ENCODE measurements at regions not wholly inside any gene's neighbourhood (a gene's known extent, or its start where the extent isn't known, plus 50 kb on each side); places are given as distances from the start of the nearest gene placed in this dataset.

DNA sequence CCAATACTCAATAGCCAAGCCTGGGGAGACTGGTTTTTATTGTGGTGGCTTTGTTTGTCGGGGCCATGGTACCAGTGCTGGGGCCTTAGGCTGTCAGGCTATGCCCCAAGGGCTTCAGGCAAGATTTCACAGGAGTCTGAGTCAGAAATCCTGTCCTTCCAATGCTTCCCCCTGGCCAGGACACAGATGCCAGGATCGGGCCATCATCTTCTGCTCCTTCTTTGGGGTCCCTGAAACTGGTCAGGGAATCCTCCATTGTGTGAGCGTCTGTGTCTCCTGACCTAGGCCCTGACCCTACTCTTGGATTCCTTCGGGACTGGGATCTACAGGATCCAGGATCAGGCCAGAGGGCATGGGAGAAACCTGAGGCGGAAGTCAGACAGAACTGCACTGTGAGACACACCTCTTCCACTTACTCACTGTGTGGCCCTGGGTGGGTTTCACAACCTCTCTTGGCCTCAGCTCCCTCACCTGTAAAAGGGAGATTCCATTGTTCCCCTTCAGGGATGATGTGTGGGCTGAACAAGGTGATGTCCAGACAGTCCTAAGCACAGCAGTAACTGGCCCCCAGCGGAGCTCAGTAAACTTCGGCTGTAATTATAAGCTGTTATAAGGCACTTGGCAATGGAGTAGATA lies 292.7 kb downstream of the UACA start:
- H3K9me3 ChIP-seq (ENCODE audit: control insufficient read depth, insufficient read depth, low read length) = no peaks in the 10 kb centered on the region
- DNase-seq (ENCODE audit: low read depth, low spot score) = no peak
- H3K4me3 ChIP-seq (ENCODE audit: low read depth, low read length) = no peak overlapping the region
- ChIA-PET CTCF (interaction anchor here (1.0 kb wide), 1 partner anchor 994 kb away, joined by 5 read pairs; no protein-coding TSS in a partner anchor), POLR2A (no interaction called here)
- peaks cover 16% of the 10 kb centered on the region for H3K27me3 ChIP-seq (ENCODE audit: control insufficient read depth, insufficient read depth, low read length)
- TF ChIP-seq CTCF (IDR thresholded peaks at IDR 0.05; ENCODE audit: low read depth, low read length) = no peak
- H3K27ac ChIP-seq (ENCODE audit: low read depth, low read length) = no peak overlapping the region

DNA sequence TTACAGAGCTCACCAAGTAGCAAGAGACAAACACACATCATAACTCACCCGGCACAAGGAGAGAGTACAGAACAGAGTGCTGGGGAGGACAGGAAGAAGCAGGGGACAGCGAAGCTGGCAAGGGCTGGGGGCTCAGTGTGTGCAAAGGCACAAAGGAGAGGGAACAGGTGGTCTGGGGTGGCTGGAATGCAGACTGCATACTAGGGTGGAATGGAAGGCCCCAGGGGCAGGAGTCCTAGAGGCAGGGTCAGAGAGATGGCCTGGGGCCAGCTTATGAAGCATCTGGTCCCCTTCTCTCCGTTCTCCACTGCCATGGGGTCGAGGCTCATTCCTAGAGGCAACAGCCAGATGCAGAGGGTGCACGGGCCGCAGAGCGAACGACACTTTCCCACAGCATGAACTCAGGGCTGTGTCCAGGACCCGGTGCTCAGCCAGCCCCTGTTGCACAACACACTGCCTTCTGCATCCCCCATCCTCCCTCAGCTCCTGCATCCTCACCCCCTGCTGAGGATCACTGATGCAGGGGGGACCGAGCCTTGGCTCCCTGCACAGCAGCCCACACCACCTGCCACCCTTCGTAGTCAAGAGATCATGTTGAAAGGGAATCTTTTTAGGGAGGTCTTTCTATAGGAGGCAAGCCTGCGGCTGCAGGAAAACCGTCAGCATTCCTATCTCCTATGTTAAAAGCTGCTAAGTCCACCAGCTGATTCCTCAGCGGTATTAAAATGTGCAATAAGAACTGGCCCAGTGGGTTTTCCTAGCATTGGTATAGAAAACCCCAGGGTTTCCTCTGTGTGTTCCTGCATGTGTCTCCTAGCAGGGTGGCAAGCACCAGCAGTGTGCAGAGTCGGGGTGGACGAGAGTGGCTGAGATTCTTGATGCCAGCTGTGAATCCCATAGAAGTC lies 293.5 kb downstream of the UACA start:
- no peak for DNase-seq (ENCODE audit: low read depth, low spot score)
- Histone ChIP-seq H3K9me3 (ENCODE audit: control insufficient read depth, insufficient read depth, low read length) (no peaks in the 10 kb centered on the region), H3K4me3 (ENCODE audit: low read depth, low read length) (no peak overlapping the region), H3K27me3 (ENCODE audit: control insufficient read depth, insufficient read depth, low read length) (peaks cover 22% of the 10 kb centered on the region), H3K27ac (ENCODE audit: low read depth, low read length) (no peak overlapping the region)
- POLR2A ChIA-PET = no interaction called here
- CTCF ChIA-PET = interaction anchor here (0.6 to 1.0 kb wide), 2 partner anchors 18 to 39 kb away, joined by 3 to 4 read pairs; no protein-coding TSS in a partner anchor
- no peak for TF ChIP-seq CTCF (IDR thresholded peaks at IDR 0.05; ENCODE audit: low read depth, low read length)

GRCh38 chr15:70469182-70469581 lies 294.2 kb downstream of the UACA start:
- ChIA-PET CTCF (interaction anchor here (0.6 to 1.0 kb wide), 2 partner anchors 19 to 40 kb away, joined by 3 to 4 read pairs; no protein-coding TSS in a partner anchor), POLR2A (no interaction called here)
- H3K4me3 ChIP-seq (ENCODE audit: low read depth, low read length) = no peak overlapping the region
- DNase-seq (ENCODE audit: low read depth, low spot score) = no peak
- TF ChIP-seq CTCF (IDR thresholded peaks at IDR 0.05; ENCODE audit: low read depth, low read length) = no peak
- H3K9me3 ChIP-seq (ENCODE audit: control insufficient read depth, insufficient read depth, low read length) = no peaks in the 10 kb centered on the region
- H3K27ac ChIP-seq (ENCODE audit: low read depth, low read length) = no peak overlapping the region
- H3K27me3 ChIP-seq (ENCODE audit: control insufficient read depth, insufficient read depth, low read length) = peaks cover 22% of the 10 kb centered on the region

DNA sequence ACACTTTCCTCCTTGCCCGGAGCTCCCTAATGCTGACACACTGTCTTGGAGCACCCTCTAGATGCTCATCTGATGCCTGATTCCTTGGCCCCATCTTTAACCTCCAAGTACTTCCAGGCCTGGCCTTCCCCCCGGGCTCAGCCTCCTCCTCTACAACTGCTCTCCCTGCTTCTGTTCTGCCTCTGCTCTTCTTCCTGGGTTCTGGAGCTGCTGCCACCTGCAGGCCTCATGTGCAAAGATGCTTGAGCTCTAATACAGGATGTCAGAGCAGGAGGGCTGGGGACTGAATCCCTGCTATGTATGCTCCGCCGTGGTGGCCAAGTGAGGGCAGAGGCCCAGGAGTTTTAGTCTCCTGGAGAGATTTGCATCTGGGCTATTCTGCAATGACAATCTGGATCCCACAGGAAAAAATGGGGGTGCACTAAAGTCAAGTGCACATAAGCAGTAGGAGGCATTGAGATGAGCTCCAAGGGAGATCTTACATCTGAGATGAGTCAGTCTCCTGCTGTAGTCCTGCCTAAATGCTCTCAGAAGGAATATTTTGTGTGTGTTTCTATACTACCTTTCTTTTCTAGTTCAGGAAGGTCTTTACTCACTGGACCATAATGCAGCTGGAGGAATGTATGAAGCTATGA lies 296.3 kb downstream of the UACA start:
- CTCF ChIA-PET = interaction anchor here (0.5 to 2.8 kb wide), 27 partner anchors 8 to 991 kb away, joined by 3 to 26 read pairs (median 3); no protein-coding TSS in a partner anchor
- DNase-seq (ENCODE audit: low read depth, low spot score) = peak; percentile 26
- peak; percentile 78 for TF ChIP-seq CTCF (IDR thresholded peaks at IDR 0.05; ENCODE audit: low read depth, low read length)
- peaks cover 22% of the 10 kb centered on the region for H3K27me3 ChIP-seq (ENCODE audit: control insufficient read depth, insufficient read depth, low read length)
- POLR2A ChIA-PET = interaction anchor here (0.6 to 0.8 kb wide), 2 partner anchors 368 to 1011 kb away, joined by 3 to 4 read pairs; no protein-coding TSS in a partner anchor
- no peak overlapping the region for H3K27ac ChIP-seq (ENCODE audit: low read depth, low read length)
- H3K4me3 ChIP-seq (ENCODE audit: low read depth, low read length) = no peak overlapping the region
- H3K9me3 ChIP-seq (ENCODE audit: control insufficient read depth, insufficient read depth, low read length) = no peaks in the 10 kb centered on the region

Data from AG04450 (cell line).